Sigmoid colon (tissue), 6 donors: ENCODE measurements at regions not wholly inside any gene's neighbourhood (a gene's known extent, or its start where the extent isn't known, plus 50 kb on each side); places are given as distances from the start of the nearest gene placed in this dataset.

Experiments
- DNase-seq: peaks from one replicate; pipeline ENCODE4 v3.0.0-alpha.2; 2019
- H3K27ac ChIP-seq, 4 donors: fragments of 200-600 bp; sonication (generic); one replicate each; pipeline ENCODE4 v1.5.1; 2016 to 2019; ENCODE audit warnings: mild to moderate bottlenecking in 1 of 4
- H3K27me3 ChIP-seq, 3 donors: fragments of 200-600 bp; sonication (generic); one replicate each; pipeline ENCODE4 v1.5.1; 2019; ENCODE audit warnings: mild to moderate bottlenecking in 1 of 3
- H3K36me3 ChIP-seq, 4 donors: fragments of 200-600 bp; sonication (generic); one replicate each; pipeline ENCODE4 v1.5.1; 2016 to 2019
- H3K4me1 ChIP-seq, 4 donors: fragments of 200-600 bp; sonication (generic); one replicate each; pipeline ENCODE4 v1.5.1; 2017 to 2019
- H3K4me3 ChIP-seq, 4 donors: fragments of 200-600 bp; sonication (generic); one replicate each; pipeline ENCODE4 v1.5.1; 2017 to 2019; ENCODE audit warnings: mild to moderate bottlenecking in 2 of 4, moderate library complexity in 1 of 4
- H3K9me3 ChIP-seq, 4 donors: fragments of 200-600 bp in 3 of 4; sonication (generic) in 3 of 4; one replicate each; pipeline versions ENCODE4 v1.5.1 to v1.6.1; 2013 to 2019
- CTCF ChIP-seq, 4 experiments: fragments of 450-650 bp in 3 of 4; fragments of 200-600 bp in 1 of 4; IDR thresholded peaks; one replicate each; pipeline ENCODE4 v1.5.1; 2016 to 2019; ENCODE audit warnings: antibody characterized with exemption in 4 of 4, mild to moderate bottlenecking in 3 of 4, moderate library complexity in 2 of 4
- EP300 ChIP-seq, 4 donors: sonication (generic); formaldehyde crosslinking; IDR thresholded peaks; one replicate each; pipeline ENCODE4 v1.6.1; 2017; ENCODE audit warnings: antibody characterized with exemption in 4 of 4
- POLR2A ChIP-seq, 2 donors: fragments of 450-650 bp; IDR thresholded peaks; one replicate each; pipeline ENCODE4 v1.6.1; 2016; ENCODE audit warnings: antibody characterized with exemption in 2 of 2, mild to moderate bottlenecking in 2 of 2, moderate library complexity in 2 of 2
- POLR2AphosphoS5 ChIP-seq, 4 donors: sonication (generic); formaldehyde crosslinking; IDR thresholded peaks; one replicate each; pipeline ENCODE4 v1.6.1; 2017; ENCODE audit warnings: antibody characterized with exemption in 4 of 4
- WGBS, 2 donors: extraction: QIAGEN DNeasy Blood & Tissue Kit; methylation state at CpG; one replicate each; pipeline ENCODE4 v1.1.7; 2013; 5-methylcytosine and 5-hydroxymethylcytosine counted together
- intact Hi-C: fragments of 100-400 bp; cut with DNase I; formaldehyde crosslinking; loops from one replicate; pipeline ENCODE4 v1.15.1; 2023
- donor health status: healthy with polysubstance abuse.
- donor health status: healthy.

DNA sequence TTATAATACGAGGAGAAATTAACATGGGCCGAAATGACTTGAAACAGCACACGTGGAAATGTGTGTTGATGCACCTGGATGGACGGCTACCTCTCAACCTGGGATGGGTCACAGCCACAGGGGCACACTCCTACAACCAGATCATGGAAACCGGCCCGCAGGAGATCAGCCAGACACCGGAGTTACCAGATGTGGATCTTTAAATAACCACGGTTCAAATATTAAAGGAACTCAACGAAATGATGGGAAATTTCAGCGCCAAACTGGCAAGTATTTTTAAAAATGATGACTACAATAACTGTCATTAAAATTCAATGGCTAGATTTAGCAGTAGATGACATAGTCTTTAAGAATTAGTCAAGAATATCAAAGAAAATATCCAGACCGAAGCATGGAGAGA, 166.9 kb upstream of the GPR12 start:
- no peak for TF ChIP-seq CTCF (IDR thresholded peaks at IDR 0.05)
- no peak for TF ChIP-seq EP300 (IDR thresholded peaks at IDR 0.05)
- TF ChIP-seq POLR2AphosphoS5 (IDR thresholded peaks at IDR 0.05) = no peak
- TF ChIP-seq POLR2A (IDR thresholded peaks at IDR 0.05) = no peak
- intact Hi-C loops = no loop called here
- Histone ChIP-seq H3K27me3 (peaks cover 0 to 1% (median 0%) of the 10 kb centered on the region in 3 donors), H3K9me3 (no peaks in the 10 kb centered on the region), H3K27ac (no peak overlapping the region), H3K4me3 (no peak overlapping the region), H3K36me3 (no peaks in the 10 kb centered on the region), H3K4me1 (peaks cover 0 to 12% (median 5%) of the 10 kb centered on the region in 4 donors)
- DNase-seq = no peak
- 82 to 86% methylated on average over 11 of the region's 11 CpGs for WGBS, 2 donors

DNA sequence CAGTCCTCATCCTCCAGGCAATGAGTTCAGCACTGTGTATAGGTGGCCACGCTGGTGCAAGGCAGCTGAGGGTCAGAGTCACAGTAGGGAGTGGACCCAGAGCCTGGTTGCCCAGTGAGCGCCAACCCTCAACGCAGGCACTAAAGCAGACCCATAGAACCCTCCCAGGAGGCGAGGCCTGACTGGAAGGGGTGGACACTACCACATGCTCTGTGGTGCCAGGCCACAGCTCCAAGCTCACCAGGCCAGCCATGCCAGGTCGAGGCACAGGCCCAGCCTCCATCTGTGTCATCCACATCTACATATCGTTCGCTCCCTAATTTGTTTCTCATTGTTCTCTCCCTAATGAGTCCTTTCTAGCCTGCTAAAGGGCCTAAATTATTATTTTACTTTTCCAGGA, 165.8 kb upstream of the GPR12 start:
- intact Hi-C loops = no loop called here
- Histone ChIP-seq H3K27ac (no peak overlapping the region), H3K4me1 (peaks cover 0 to 12% (median 5%) of the 10 kb centered on the region in 4 donors), H3K4me3 (no peak overlapping the region), H3K27me3 (peaks cover 0 to 13% (median 0%) of the 10 kb centered on the region in 3 donors), H3K9me3 (no peaks in the 10 kb centered on the region), H3K36me3 (no peaks in the 10 kb centered on the region)
- 86 to 88% methylated on average over 7 of the region's 7 CpGs for WGBS, 2 donors
- TF ChIP-seq EP300 (IDR thresholded peaks at IDR 0.05) (no peak), POLR2A (IDR thresholded peaks at IDR 0.05) (no peak), POLR2AphosphoS5 (IDR thresholded peaks at IDR 0.05) (no peak), CTCF (IDR thresholded peaks at IDR 0.05) (no peak)
- DNase-seq = no peak

DNA sequence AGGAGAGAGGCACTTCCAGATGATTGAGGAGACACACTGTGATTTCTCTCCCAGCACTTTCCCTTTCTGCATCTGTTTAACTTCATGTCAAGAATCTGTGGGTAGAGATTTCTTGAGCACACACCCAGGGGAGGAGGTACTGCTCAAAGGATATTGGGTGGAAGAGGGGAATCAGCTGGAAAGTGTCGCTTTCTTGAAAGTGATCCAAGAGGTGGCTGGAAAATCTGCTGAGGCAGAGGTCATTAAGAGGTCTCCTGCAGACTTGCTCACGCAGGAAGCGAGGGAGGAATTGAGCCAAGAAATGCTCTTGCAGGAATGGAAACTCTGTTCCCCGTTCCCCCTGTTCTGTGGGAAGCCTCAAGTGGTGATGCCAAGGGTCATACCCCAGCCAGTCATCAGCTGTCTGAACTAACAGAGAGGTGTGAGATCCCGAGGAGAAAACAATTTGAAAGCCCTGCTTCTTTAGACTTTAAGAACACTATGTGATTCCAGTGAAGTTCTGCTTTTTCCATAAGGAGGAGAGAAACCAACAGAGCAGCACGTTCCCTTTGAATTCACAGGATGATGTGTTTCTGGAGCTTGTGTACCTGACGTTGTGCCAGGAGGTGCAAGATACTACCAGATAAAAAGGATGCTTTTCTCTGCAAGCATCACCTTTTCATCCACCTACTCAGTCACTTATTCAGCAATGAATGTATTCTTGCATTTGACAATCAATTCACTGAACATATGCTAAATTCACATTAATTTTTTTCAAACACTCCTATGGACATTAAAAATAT, 163.4 kb upstream of the GPR12 start:
- DNase-seq = no peak
- 34 to 40% methylated on average over 7 of the region's 7 CpGs for WGBS, 2 donors

GRCh38 chr13:26921918-26922317, 161.3 kb upstream of the GPR12 start:
- H3K27me3 ChIP-seq = peaks cover 0 to 23% (median 0%) of the 10 kb centered on the region in 3 donors
- H3K4me3 ChIP-seq = no peak overlapping the region
- intact Hi-C loops = no loop called here
- no peak overlapping the region for H3K27ac ChIP-seq
- peaks cover 0 to 12% (median 5%) of the 10 kb centered on the region in 4 donors for H3K4me1 ChIP-seq
- H3K36me3 ChIP-seq = no peaks in the 10 kb centered on the region
- no peak for DNase-seq
- no peaks in the 10 kb centered on the region for H3K9me3 ChIP-seq
- WGBS, 2 donors = 61 to 66% methylated on average over 7 of the region's 7 CpGs
- no peak for TF ChIP-seq CTCF (IDR thresholded peaks at IDR 0.05)
- TF ChIP-seq EP300 (IDR thresholded peaks at IDR 0.05) = no peak
- no peak for TF ChIP-seq POLR2A (IDR thresholded peaks at IDR 0.05)
- no peak for TF ChIP-seq POLR2AphosphoS5 (IDR thresholded peaks at IDR 0.05)

More for the DNA sequence above, 163.4 kb upstream of the GPR12 start:
- H3K9me3 ChIP-seq = no peaks in the 10 kb centered on the region
- intact Hi-C loops = no loop called here
- no peaks in the 10 kb centered on the region for H3K36me3 ChIP-seq
- peaks cover 0 to 23% (median 0%) of the 10 kb centered on the region in 3 donors for H3K27me3 ChIP-seq
- TF ChIP-seq CTCF (IDR thresholded peaks at IDR 0.05) (no peak), POLR2A (IDR thresholded peaks at IDR 0.05) (no peak), POLR2AphosphoS5 (IDR thresholded peaks at IDR 0.05) (no peak), EP300 (IDR thresholded peaks at IDR 0.05) (no peak)
- H3K4me1 ChIP-seq = peaks cover 0 to 12% (median 5%) of the 10 kb centered on the region in 4 donors
- no peak overlapping the region for H3K4me3 ChIP-seq
- no peak overlapping the region for H3K27ac ChIP-seq
